Loucy (cell line): ENCODE measurements at regions not wholly inside any gene's neighbourhood (a gene's known extent, or its start where the extent isn't known, plus 50 kb on each side); places are given as distances from the start of the nearest gene placed in this dataset.

ENCODE experiments used
- EZH2phosphoT487 ChIP-seq: fragments of 200-600 bp; IDR thresholded peaks from 2 replicates; pipeline ENCODE4 v1.6.1; 2018; ENCODE audit warnings: antibody characterized with exemption, mild to moderate bottlenecking, moderate library complexity, borderline replicate concordance
- TF ChIP-seq, protein P1 (sequence below): fragments of 200-600 bp; sonication (generic); conservative IDR thresholded peaks from 2 replicates; pipeline ENCODE4 v1.5.1; 2014; ENCODE audit warnings: mild to moderate bottlenecking, antibody characterized with exemption, low read length

DNA sequence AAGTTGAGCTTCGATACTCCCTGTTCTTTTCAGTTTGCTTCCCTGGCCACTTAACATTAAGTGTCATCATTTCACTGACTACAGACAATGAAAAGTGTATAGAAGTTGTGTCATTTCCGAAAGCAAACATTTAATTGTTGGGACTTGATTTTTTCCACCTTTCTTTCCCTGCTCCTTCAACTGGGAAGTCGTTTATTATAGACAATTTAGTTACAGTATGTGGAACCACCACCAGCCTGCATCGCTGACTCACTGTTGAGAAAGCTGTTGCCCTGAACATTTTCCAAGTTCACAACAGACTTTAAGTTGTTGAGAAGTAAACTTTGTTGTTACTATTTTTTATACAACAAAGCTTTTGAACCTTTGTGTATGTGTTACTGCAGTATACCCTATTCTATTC lies 788.4 kb upstream of the PRR20A start:
- TF ChIP-seq, protein P1, sequence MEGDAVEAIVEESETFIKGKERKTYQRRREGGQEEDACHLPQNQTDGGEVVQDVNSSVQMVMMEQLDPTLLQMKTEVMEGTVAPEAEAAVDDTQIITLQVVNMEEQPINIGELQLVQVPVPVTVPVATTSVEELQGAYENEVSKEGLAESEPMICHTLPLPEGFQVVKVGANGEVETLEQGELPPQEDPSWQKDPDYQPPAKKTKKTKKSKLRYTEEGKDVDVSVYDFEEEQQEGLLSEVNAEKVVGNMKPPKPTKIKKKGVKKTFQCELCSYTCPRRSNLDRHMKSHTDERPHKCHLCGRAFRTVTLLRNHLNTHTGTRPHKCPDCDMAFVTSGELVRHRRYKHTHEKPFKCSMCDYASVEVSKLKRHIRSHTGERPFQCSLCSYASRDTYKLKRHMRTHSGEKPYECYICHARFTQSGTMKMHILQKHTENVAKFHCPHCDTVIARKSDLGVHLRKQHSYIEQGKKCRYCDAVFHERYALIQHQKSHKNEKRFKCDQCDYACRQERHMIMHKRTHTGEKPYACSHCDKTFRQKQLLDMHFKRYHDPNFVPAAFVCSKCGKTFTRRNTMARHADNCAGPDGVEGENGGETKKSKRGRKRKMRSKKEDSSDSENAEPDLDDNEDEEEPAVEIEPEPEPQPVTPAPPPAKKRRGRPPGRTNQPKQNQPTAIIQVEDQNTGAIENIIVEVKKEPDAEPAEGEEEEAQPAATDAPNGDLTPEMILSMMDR, result no peak
- TF ChIP-seq EZH2phosphoT487, result no peak
